ENCODE measurements at regions not wholly inside any gene's neighbourhood (a gene's known extent, or its start where the extent isn't known, plus 50 kb on each side); places are given as distances from the start of the nearest gene placed in this dataset.

DNA sequence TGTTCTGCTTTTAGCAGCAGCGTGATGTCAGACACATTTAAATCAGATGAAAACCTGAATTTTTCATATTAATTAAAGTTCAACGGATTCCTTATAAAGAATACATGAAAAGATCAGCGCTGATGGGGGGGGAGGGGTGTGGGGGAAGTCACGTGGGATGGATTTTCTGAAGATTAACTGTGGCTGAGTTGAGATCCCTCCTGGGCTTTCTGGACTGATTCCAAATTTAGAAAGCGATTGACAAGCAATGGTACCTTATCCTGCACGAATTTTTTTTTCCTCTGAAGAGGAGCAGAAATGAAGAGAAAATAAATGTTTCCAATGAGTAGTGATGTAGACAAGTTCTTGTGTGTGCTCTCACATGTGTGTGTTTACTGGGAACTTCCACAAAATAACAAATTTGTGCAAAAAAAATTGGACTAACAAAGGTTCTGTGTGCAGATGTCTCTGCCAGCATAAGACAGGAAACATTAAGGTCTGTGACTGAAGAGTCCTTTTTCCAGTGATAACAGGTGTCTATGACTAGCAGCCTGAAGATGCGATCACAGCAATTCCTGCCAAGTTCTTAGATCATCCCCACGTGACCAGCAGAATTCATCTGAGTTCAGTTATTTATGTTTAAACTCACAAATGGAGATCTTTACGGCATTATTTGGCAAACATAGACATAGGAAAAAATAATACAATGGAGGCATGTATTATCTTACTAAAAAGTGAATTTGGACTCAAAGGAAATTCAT is 585.2 kb upstream of the CELF2 start:
- TF ChIP-seq, protein P1, sequence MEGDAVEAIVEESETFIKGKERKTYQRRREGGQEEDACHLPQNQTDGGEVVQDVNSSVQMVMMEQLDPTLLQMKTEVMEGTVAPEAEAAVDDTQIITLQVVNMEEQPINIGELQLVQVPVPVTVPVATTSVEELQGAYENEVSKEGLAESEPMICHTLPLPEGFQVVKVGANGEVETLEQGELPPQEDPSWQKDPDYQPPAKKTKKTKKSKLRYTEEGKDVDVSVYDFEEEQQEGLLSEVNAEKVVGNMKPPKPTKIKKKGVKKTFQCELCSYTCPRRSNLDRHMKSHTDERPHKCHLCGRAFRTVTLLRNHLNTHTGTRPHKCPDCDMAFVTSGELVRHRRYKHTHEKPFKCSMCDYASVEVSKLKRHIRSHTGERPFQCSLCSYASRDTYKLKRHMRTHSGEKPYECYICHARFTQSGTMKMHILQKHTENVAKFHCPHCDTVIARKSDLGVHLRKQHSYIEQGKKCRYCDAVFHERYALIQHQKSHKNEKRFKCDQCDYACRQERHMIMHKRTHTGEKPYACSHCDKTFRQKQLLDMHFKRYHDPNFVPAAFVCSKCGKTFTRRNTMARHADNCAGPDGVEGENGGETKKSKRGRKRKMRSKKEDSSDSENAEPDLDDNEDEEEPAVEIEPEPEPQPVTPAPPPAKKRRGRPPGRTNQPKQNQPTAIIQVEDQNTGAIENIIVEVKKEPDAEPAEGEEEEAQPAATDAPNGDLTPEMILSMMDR (IDR thresholded peaks at IDR 0.05 in 2 of 3, conservative IDR thresholded peaks at IDR 0.05 in 1 of 3; ENCODE audit: borderline replicate concordance in 1 of 3, insufficient read depth in 1 of 3, low read depth in 2 of 3, low read length in 2 of 3), result no peak
- no peak for TF ChIP-seq SIN3A (IDR thresholded peaks at IDR 0.05; ENCODE audit: low read depth)
- TF ChIP-seq SP1 (IDR thresholded peaks at IDR 0.05; ENCODE audit: low read depth), result no peak

Measured in HCT116 (cell line).